Progenitor cell of endocrine pancreas (in vitro differentiated cells): ENCODE measurements at regions not wholly inside any gene's neighbourhood (a gene's known extent, or its start where the extent isn't known, plus 50 kb on each side); places are given as distances from the start of the nearest gene placed in this dataset.

ENCODE experiments used
- DNase-seq: peaks from one replicate; pipeline ENCODE4 v3.0.0; 2021; ENCODE audit warnings: low spot score; ENCODE audit not compliant: unreplicated experiment
- H3K27ac Mint-ChIP-seq: 2 replicates; pipeline ENCODE4 v1.8.0; 2021; ENCODE audit warnings: mild to moderate bottlenecking, moderate library complexity, mixed read lengths
- H3K27me3 Mint-ChIP-seq: 2 replicates; pipeline ENCODE4 v1.8.0; 2021; ENCODE audit warnings: mixed read lengths
- H3K36me3 Mint-ChIP-seq: 2 replicates; pipeline ENCODE4 v1.8.0; 2022; ENCODE audit warnings: mixed read lengths; ENCODE audit not compliant: insufficient read depth
- H3K4me1 Mint-ChIP-seq: 2 replicates; pipeline ENCODE4 v1.8.0; 2021; ENCODE audit warnings: low read depth, mixed read lengths
- H3K4me3 Mint-ChIP-seq: 2 replicates; pipeline ENCODE4 v1.8.0; 2021; ENCODE audit warnings: low read depth, mild to moderate bottlenecking, moderate library complexity, mixed read lengths
- H3K9me3 Mint-ChIP-seq: 2 replicates; pipeline ENCODE4 v1.8.0; 2021; ENCODE audit warnings: low read depth, mixed read lengths
- CTCF ChIP-seq: fragments of 200-600 bp; sonication (generic); IDR thresholded peaks from one replicate; pipeline ENCODE4 v1.5.0; 2021; ENCODE audit warnings: antibody characterized with exemption, mild to moderate bottlenecking; ENCODE audit not compliant: unreplicated experiment

DNA sequence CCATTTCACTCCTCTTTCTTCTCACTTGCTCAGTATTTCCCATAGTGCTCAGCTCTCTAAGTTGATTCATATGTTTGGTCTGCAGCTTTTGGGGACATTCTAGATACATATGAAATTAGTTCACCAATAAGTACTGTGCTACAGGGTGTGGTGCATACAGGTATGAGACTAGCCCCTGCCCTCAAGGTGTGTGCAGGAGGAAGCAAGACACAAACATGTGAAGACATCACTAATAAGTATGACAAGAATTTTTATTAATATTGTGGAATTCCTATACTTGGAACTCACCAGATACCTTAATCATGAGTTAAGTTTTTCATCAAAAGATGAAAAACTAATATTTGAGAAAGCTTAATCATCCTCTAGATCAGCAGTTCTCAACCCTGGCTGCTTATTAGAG, 505.2 kb downstream of the ZNF674 start:
- Mint-ChIP-seq H3K4me1 (no peaks in the 10 kb centered on the region), H3K9me3 (peaks cover 29% of the 10 kb centered on the region), H3K27me3 (no peaks in the 10 kb centered on the region), H3K27ac (no peak overlapping the region), H3K36me3 (peaks cover 1% of the 10 kb centered on the region), H3K4me3 (no peak overlapping the region)
- no peak for TF ChIP-seq CTCF
- DNase-seq: no peak

DNA sequence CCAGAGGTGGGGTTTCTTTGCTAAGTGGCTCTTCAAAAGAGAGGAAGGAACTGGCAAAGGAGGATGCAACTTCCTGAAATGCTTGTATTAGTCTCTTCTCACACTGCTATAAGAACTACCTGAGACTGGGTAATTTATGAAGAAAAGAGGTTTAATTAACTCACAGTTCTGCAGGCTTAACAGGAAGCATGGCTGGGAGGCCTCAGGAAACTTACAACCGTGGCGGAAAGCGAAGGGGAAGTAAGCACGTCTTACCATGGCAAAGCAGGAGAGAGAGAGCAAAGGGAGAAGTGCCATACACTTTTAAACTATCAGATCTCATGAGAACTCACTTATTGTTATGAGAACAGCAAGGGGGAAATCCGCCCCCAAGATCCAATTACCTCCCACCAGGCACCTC, 505.7 kb downstream of the ZNF674 start:
- no peak for DNase-seq
- Mint-ChIP-seq H3K36me3 (peaks cover 1% of the 10 kb centered on the region), H3K9me3 (peaks cover 27% of the 10 kb centered on the region), H3K4me3 (no peak overlapping the region), H3K27ac (no peak overlapping the region), H3K4me1 (no peaks in the 10 kb centered on the region), H3K27me3 (no peaks in the 10 kb centered on the region)
- TF ChIP-seq CTCF: no peak

DNA sequence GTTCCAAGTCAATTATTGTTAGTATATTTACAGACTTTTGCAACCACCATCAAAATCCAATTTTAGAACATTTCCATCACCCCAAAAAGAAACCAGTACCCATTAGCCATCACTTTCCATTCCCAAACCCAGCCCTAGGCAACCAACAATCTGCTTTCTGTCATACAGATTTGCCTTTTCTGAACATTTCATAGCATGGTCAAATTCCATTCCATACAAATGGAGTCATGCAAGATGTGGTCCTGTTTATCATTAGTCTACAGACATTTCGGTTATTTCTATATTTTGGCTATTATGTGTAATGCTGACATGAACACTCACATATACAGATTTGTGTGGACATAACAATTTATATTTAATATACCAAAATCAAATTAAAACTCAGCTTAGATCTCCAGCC, 508.7 kb downstream of the ZNF674 start:
- H3K4me3 Mint-ChIP-seq: no peak overlapping the region
- H3K4me1 Mint-ChIP-seq: no peaks in the 10 kb centered on the region
- H3K27me3 Mint-ChIP-seq: no peaks in the 10 kb centered on the region
- no peak overlapping the region for H3K27ac Mint-ChIP-seq
- no peak for TF ChIP-seq CTCF
- no peaks in the 10 kb centered on the region for H3K36me3 Mint-ChIP-seq
- no peak for DNase-seq
- peaks cover 23% of the 10 kb centered on the region for H3K9me3 Mint-ChIP-seq

GRCh38 chrX:46034868-46035267, 510.4 kb downstream of the ZNF674 start:
- no peak for DNase-seq
- Mint-ChIP-seq H3K27ac (no peak overlapping the region), H3K4me1 (no peaks in the 10 kb centered on the region), H3K9me3 (peaks cover 14% of the 10 kb centered on the region), H3K27me3 (no peaks in the 10 kb centered on the region), H3K36me3 (no peaks in the 10 kb centered on the region), H3K4me3 (no peak overlapping the region)
- TF ChIP-seq CTCF: no peak

GRCh38 chrX:46029777-46030176, 515.4 kb downstream of the ZNF674 start:
- peaks cover 15% of the 10 kb centered on the region for H3K9me3 Mint-ChIP-seq
- DNase-seq: no peak
- H3K4me3 Mint-ChIP-seq: no peak overlapping the region
- no peaks in the 10 kb centered on the region for H3K27me3 Mint-ChIP-seq
- no peaks in the 10 kb centered on the region for H3K36me3 Mint-ChIP-seq
- no peak overlapping the region for H3K27ac Mint-ChIP-seq
- H3K4me1 Mint-ChIP-seq: no peaks in the 10 kb centered on the region
- no peak for TF ChIP-seq CTCF
